GM23248 (cell line): ENCODE measurements at regions not wholly inside any gene's neighbourhood (a gene's known extent, or its start where the extent isn't known, plus 50 kb on each side); places are given as distances from the start of the nearest gene placed in this dataset.

ENCODE experiments used
- DNase-seq: peaks from one replicate; pipeline ENCODE4 v3.0.0-alpha.2; 2015
- H2AFZ ChIP-seq: fragments of 200-600 bp; sonication (generic); 2 replicates; pipeline ENCODE4 v1.6.1; 2016; ENCODE audit warnings: antibody characterized with exemption
- H3F3A ChIP-seq: fragments of 200-600 bp; sonication (generic); 2 replicates; pipeline ENCODE4 v1.6.1; 2016; ENCODE audit warnings: mild to moderate bottlenecking, antibody characterized with exemption, mixed run types; ENCODE audit not compliant: insufficient read depth
- H3K27ac ChIP-seq: fragments of 200-600 bp; sonication (generic); 2 replicates; pipeline ENCODE4 v1.5.1; 2016; ENCODE audit warnings: mild to moderate bottlenecking
- H3K27me3 ChIP-seq: fragments of 200-600 bp; sonication (generic); replicated peaks from 2 replicates; pipeline ENCODE4 v1.6.1; 2016; ENCODE audit warnings: mild to moderate bottlenecking; ENCODE audit not compliant: insufficient read depth
- H3K36me3 ChIP-seq: fragments of 200-600 bp; sonication (generic); 2 replicates; pipeline ENCODE4 v1.6.1; 2016; ENCODE audit warnings: low read depth, mild to moderate bottlenecking
- H3K4me1 ChIP-seq: fragments of 200-600 bp; sonication (generic); 2 replicates; pipeline ENCODE4 v1.6.1; 2016; ENCODE audit warnings: mild to moderate bottlenecking; ENCODE audit not compliant: insufficient read depth
- H3K4me2 ChIP-seq: fragments of 200-600 bp; sonication (generic); one replicate; pipeline ENCODE4 v1.6.1; 2016; ENCODE audit warnings: mild to moderate bottlenecking; ENCODE audit not compliant: unreplicated experiment
- H3K4me3 ChIP-seq: fragments of 200-600 bp; sonication (generic); 2 replicates; pipeline ENCODE4 v1.5.1; 2016; ENCODE audit warnings: mild to moderate bottlenecking
- H3K79me2 ChIP-seq: fragments of 200-600 bp; sonication (generic); 2 replicates; pipeline ENCODE4 v1.6.1; 2016; ENCODE audit warnings: mild to moderate bottlenecking; ENCODE audit not compliant: insufficient read depth
- H3K9ac ChIP-seq: fragments of 200-600 bp; sonication (generic); 2 replicates; pipeline ENCODE4 v1.6.1; 2016; ENCODE audit warnings: mild to moderate bottlenecking
- H3K9me2 ChIP-seq: fragments of 200-600 bp; sonication (generic); 2 replicates; pipeline ENCODE4 v1.6.1; 2016; ENCODE audit warnings: mixed run types, mild to moderate bottlenecking, moderate library complexity; ENCODE audit not compliant: insufficient read depth
- H3K9me3 ChIP-seq: fragments of 200-600 bp; sonication (generic); one replicate; pipeline ENCODE4 v1.6.1; 2017; ENCODE audit warnings: low read depth
- H4K20me1 ChIP-seq: fragments of 200-600 bp; sonication (generic); 2 replicates; pipeline ENCODE4 v1.6.0; 2016; ENCODE audit not compliant: insufficient read depth
- EZH2 ChIP-seq: fragments of 200-600 bp; sonication (generic); IDR thresholded peaks from 2 replicates; pipeline ENCODE4 v1.6.1; 2018; ENCODE audit warnings: antibody characterized with exemption, mild to moderate bottlenecking; ENCODE audit not compliant: insufficient read depth, poor library complexity, severe bottlenecking
- EZH2phosphoT487 ChIP-seq: fragments of 200-600 bp; sonication (generic); IDR thresholded peaks from 2 replicates; pipeline ENCODE4 v1.6.1; 2018; ENCODE audit warnings: antibody characterized with exemption, moderate library complexity, mild to moderate bottlenecking, low read depth; ENCODE audit not compliant: insufficient read depth
- WGBS, 2 experiments: methylation state at CpG; one replicate each; pipeline ENCODE4 v1.1.6; 2015 to 2017; ENCODE audit warnings: low lambda C conversion rate in 2 of 2, low coverage in 1 of 2; ENCODE audit errors: missing lambda C conversion rate in 2 of 2; 5-methylcytosine and 5-hydroxymethylcytosine counted together
- in situ Hi-C: fragments of 300-500 bp; cut with MboI; formaldehyde crosslinking; loops from 2 replicates; pipeline ENCODE4 v1.15.0; 2020

DNA sequence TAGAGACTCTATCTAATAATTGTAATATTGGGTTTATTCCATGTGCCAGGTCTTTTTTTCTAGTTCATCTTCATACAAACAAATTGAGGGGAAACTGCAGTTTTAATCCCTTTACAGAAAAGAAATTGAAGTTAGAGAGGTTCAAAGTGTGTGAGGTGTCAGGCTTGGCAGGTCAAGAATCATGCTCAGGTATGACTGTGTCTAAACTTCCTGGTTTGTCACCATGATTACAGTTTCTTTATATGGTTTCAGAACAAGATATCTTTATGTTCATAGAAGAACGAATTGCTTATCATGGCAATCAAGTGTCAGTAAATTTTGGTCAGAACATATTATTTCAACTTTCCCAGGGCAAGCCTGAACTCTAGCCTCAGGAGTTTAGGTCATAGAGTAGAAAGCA, 460.4 kb downstream of the RAPGEF2 start:
- Histone ChIP-seq H2AFZ (no peak overlapping the region), H3F3A (no peaks in the 10 kb centered on the region), H3K4me2 (no peak overlapping the region), H3K9me3 (no peaks in the 10 kb centered on the region), H3K79me2 (no peaks in the 10 kb centered on the region), H3K27ac (no peak overlapping the region), H3K4me1 (no peaks in the 10 kb centered on the region), H3K9ac (no peak overlapping the region), H3K4me3 (no peak overlapping the region), H3K36me3 (no peaks in the 10 kb centered on the region), H3K27me3 (no peaks in the 10 kb centered on the region), H3K9me2 (no peaks in the 10 kb centered on the region), H4K20me1 (no peaks in the 10 kb centered on the region)
- 4 to 6% methylated on average over 1 of the region's 1 CpG for WGBS, 2 experiments
- in situ Hi-C loops, result no loop called here
- no peak for TF ChIP-seq EZH2phosphoT487
- TF ChIP-seq EZH2, result no peak
- no peak for DNase-seq

DNA sequence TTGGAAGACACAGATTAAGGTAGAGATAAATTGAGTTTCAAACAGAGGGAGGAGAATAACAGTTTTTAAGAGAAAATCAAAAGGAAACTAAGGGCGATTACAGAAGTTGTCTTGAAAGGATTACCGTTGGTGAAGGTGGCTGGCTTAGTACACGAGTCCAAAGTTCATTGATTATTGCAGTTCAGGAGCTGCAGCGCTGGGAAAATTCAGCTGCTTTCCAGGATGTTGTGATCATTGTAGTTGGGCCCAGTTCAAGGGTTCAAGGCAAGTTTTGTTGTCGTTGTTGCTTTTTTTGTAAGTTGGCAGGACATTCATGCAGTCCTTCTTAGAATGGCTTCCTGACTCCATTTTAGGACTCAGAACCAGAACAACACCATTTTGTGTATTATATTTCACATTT, 461.7 kb downstream of the RAPGEF2 start:
- 14 to 22% methylated on average over 5 of the region's 5 CpGs for WGBS, 2 experiments
- Histone ChIP-seq H3K9ac (no peak overlapping the region), H3K4me1 (no peaks in the 10 kb centered on the region), H3F3A (no peaks in the 10 kb centered on the region), H3K27me3 (no peaks in the 10 kb centered on the region), H3K27ac (no peak overlapping the region), H3K9me2 (no peaks in the 10 kb centered on the region), H3K4me3 (no peak overlapping the region), H3K36me3 (no peaks in the 10 kb centered on the region), H3K4me2 (no peak overlapping the region), H3K79me2 (no peaks in the 10 kb centered on the region), H4K20me1 (no peaks in the 10 kb centered on the region), H2AFZ (no peak overlapping the region), H3K9me3 (no peaks in the 10 kb centered on the region)
- no peak for TF ChIP-seq EZH2
- TF ChIP-seq EZH2phosphoT487, result no peak
- in situ Hi-C loops, result no loop called here
- DNase-seq, result no peak

- WGBS, 2 experiments, result 3 to 4% methylated on average over 1 of the region's 1 CpG
- no peak overlapping the region for H3K27ac ChIP-seq
Observed at GRCh38 chr4:159566786-159567185, 463.9 kb downstream of the RAPGEF2 start.

DNA sequence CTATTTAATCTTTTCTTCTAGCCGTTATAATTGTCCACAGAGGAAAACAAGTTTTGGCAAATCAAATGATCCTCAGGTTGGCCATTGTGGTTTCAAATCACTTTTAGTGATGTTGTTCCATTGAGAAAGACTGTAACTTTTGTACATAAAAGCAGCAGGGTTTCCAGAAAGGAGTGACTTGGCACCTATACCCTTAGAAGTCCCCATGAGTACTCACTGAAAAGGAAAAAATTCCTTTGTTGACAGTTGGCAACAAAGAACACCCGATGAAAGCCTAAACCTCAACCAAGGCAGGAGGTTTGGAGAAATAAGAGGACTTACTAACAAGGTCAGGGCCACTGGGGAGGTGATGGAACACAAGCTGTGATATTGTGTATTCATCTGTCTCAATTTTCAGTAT, 474.4 kb downstream of the RAPGEF2 start:
- TF ChIP-seq EZH2 (no peak), EZH2phosphoT487 (no peak)
- no peak for DNase-seq
- Histone ChIP-seq H3K36me3 (no peaks in the 10 kb centered on the region), H2AFZ (no peak overlapping the region), H3K9ac (no peak overlapping the region), H3K4me1 (no peaks in the 10 kb centered on the region), H3K79me2 (no peaks in the 10 kb centered on the region), H3K9me3 (no peaks in the 10 kb centered on the region), H4K20me1 (no peaks in the 10 kb centered on the region), H3K9me2 (no peaks in the 10 kb centered on the region), H3F3A (no peaks in the 10 kb centered on the region), H3K4me3 (no peak overlapping the region), H3K4me2 (no peak overlapping the region), H3K27ac (no peak overlapping the region), H3K27me3 (no peaks in the 10 kb centered on the region)
- in situ Hi-C loops, result no loop called here
- 18 to 26% methylated on average over 2 of the region's 2 CpGs for WGBS, 2 experiments

More at GRCh38 chr4:159566786-159567185, 463.9 kb downstream of the RAPGEF2 start:
- no peaks in the 10 kb centered on the region for H3K9me2 ChIP-seq
- H3K36me3 ChIP-seq, result no peaks in the 10 kb centered on the region
- TF ChIP-seq EZH2 (no peak), EZH2phosphoT487 (no peak)
- in situ Hi-C loops, result no loop called here
- no peak overlapping the region for H3K4me2 ChIP-seq
- no peak overlapping the region for H2AFZ ChIP-seq
- H3K9me3 ChIP-seq, result no peaks in the 10 kb centered on the region
- no peaks in the 10 kb centered on the region for H3K79me2 ChIP-seq
- H3K4me3 ChIP-seq, result no peak overlapping the region
- no peak overlapping the region for H3K9ac ChIP-seq
- H3K4me1 ChIP-seq, result no peaks in the 10 kb centered on the region
- H3F3A ChIP-seq, result no peaks in the 10 kb centered on the region
- DNase-seq, result no peak
- no peaks in the 10 kb centered on the region for H3K27me3 ChIP-seq
- H4K20me1 ChIP-seq, result no peaks in the 10 kb centered on the region

DNA sequence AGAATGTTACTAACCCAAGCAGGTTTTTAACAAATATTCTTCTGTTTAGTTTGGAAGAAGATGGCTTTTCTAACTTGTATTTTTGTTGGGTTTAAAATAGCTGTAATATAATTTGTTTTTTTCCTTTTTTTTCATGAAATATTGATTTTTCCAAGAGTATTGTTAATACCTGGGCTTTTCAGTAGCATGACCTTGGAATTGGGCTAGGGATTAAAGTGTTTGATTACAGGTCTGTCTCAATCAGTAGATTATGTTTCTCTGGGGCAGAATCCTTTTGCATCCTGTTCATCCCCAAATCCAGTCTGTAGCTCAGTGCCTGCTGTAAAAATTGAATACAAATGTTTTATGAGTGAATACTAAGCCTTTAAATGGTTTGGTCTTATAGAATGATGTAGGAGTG, 479.8 kb downstream of the RAPGEF2 start:
- DNase-seq, result no peak
- H3K9me3 ChIP-seq, result no peaks in the 10 kb centered on the region
- no peak overlapping the region for H2AFZ ChIP-seq
- no peaks in the 10 kb centered on the region for H3F3A ChIP-seq
- TF ChIP-seq EZH2 (no peak), EZH2phosphoT487 (no peak)
- H3K9ac ChIP-seq, result no peak overlapping the region
- no peak overlapping the region for H3K27ac ChIP-seq
- H3K4me3 ChIP-seq, result no peak overlapping the region
- no peaks in the 10 kb centered on the region for H4K20me1 ChIP-seq
- H3K36me3 ChIP-seq, result no peaks in the 10 kb centered on the region
- H3K9me2 ChIP-seq, result no peaks in the 10 kb centered on the region
- no peaks in the 10 kb centered on the region for H3K27me3 ChIP-seq
- H3K79me2 ChIP-seq, result no peaks in the 10 kb centered on the region
- no peak overlapping the region for H3K4me2 ChIP-seq
- in situ Hi-C loops, result no loop called here
- no peaks in the 10 kb centered on the region for H3K4me1 ChIP-seq
